Panc1 (cell line): ENCODE measurements at regions not wholly inside any gene's neighbourhood (a gene's known extent, or its start where the extent isn't known, plus 50 kb on each side); places are given as distances from the start of the nearest gene placed in this dataset.
"Not testable (repeated sequence)": the region's sequence is repeated elsewhere in the genome, so short reads cannot be mapped to it uniquely, and the experiment has no call there.

Experiments
- POLR2AphosphoS5 ChIP-seq: IDR thresholded peaks from 2 replicates; pipeline ENCODE4 v1.6.1; 2012; ENCODE audit warnings: mild to moderate bottlenecking, low read depth, low read length, moderate library complexity
- SIN3A ChIP-seq: IDR thresholded peaks from 2 replicates; pipeline ENCODE4 v1.6.1; 2012; ENCODE audit warnings: low read depth, mild to moderate bottlenecking, low read length, moderate library complexity, borderline replicate concordance; ENCODE audit not compliant: insufficient read depth
- TF ChIP-seq, protein P1 (sequence below): fragments of 450-650 bp; IDR thresholded peaks from 2 replicates; pipeline ENCODE4 v1.5.1; 2017; ENCODE audit warnings: mild to moderate bottlenecking
- TF ChIP-seq, protein P2 (sequence below), 2 experiments: IDR thresholded peaks; 2 replicates each; pipeline ENCODE4 v1.6.1; 2011 to 2012; ENCODE audit warnings: low read depth in 2 of 2, control low read depth in 1 of 2, low read length in 1 of 2, mild to moderate bottlenecking in 1 of 2, moderate library complexity in 1 of 2; ENCODE audit not compliant: insufficient read depth in 1 of 2

DNA sequence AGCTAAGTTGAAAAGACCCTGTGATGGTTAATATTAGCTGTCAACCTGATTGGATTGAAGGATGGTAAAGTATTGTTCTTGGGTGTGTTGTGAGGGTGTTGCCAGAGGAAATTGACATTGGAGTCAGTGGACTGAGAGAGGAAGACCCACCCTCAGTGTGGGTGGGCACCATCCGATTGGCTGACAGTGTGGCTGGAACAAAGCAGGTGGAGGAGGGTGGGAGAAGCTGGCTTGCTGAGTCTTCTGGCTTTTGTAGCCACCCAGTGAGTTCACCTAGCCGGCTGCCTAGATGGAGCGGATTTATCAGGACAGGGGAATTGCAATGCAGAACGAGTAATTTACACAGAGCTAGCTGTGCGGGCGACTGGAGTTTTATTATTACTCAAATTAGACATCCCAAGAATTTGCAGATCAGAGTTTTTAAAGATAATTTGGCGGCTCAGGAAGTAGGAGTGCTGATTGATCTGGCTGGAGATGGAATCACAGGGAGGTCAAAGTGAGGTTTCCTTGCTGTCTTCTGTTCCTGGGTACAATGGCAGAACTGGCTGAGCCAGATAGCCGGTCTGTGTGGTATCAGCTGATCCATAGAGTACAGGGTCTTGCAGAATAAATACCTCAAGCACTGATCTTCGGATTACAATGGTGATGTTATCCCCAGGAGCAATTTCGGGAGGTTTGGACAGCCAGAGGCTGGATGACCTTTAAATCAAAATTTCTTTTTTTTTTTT, 4015.1 kb upstream of the TPTE start:
- not testable (repeated sequence) for TF ChIP-seq POLR2AphosphoS5, SIN3A
- TF ChIP-seq, protein P1, sequence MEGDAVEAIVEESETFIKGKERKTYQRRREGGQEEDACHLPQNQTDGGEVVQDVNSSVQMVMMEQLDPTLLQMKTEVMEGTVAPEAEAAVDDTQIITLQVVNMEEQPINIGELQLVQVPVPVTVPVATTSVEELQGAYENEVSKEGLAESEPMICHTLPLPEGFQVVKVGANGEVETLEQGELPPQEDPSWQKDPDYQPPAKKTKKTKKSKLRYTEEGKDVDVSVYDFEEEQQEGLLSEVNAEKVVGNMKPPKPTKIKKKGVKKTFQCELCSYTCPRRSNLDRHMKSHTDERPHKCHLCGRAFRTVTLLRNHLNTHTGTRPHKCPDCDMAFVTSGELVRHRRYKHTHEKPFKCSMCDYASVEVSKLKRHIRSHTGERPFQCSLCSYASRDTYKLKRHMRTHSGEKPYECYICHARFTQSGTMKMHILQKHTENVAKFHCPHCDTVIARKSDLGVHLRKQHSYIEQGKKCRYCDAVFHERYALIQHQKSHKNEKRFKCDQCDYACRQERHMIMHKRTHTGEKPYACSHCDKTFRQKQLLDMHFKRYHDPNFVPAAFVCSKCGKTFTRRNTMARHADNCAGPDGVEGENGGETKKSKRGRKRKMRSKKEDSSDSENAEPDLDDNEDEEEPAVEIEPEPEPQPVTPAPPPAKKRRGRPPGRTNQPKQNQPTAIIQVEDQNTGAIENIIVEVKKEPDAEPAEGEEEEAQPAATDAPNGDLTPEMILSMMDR: not testable (repeated sequence)
- TF ChIP-seq, protein P2, sequence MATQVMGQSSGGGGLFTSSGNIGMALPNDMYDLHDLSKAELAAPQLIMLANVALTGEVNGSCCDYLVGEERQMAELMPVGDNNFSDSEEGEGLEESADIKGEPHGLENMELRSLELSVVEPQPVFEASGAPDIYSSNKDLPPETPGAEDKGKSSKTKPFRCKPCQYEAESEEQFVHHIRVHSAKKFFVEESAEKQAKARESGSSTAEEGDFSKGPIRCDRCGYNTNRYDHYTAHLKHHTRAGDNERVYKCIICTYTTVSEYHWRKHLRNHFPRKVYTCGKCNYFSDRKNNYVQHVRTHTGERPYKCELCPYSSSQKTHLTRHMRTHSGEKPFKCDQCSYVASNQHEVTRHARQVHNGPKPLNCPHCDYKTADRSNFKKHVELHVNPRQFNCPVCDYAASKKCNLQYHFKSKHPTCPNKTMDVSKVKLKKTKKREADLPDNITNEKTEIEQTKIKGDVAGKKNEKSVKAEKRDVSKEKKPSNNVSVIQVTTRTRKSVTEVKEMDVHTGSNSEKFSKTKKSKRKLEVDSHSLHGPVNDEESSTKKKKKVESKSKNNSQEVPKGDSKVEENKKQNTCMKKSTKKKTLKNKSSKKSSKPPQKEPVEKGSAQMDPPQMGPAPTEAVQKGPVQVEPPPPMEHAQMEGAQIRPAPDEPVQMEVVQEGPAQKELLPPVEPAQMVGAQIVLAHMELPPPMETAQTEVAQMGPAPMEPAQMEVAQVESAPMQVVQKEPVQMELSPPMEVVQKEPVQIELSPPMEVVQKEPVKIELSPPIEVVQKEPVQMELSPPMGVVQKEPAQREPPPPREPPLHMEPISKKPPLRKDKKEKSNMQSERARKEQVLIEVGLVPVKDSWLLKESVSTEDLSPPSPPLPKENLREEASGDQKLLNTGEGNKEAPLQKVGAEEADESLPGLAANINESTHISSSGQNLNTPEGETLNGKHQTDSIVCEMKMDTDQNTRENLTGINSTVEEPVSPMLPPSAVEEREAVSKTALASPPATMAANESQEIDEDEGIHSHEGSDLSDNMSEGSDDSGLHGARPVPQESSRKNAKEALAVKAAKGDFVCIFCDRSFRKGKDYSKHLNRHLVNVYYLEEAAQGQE (IDR thresholded peaks at IDR 0.05; ENCODE audit: insufficient read depth in 1 of 2, low read depth in 2 of 2, low read length in 1 of 2): not testable (repeated sequence)
